ENCODE measurements at regions not wholly inside any gene's neighbourhood (a gene's known extent, or its start where the extent isn't known, plus 50 kb on each side); places are given as distances from the start of the nearest gene placed in this dataset.

DNA sequence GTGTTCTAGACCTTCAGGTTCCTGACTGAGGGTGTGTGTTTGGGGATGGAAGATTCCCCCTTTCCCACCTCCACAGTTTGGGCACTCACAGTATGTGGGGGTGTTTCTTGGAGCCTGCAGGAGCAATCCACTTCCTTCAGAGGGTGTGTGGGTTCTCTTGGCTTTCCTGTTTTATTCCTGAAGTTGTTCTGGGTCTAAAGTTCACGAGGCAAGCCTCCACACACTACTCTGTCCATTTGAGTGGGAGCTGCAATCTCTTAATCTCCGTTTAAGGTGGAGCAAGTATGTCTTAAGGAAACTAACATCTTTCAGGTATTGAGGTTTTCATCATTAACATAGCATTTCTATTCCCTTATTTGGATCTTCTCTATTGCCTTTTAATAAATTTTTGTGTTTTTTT is 141.8 kb downstream of the TENT5C start:
- TF ChIP-seq, protein P1, sequence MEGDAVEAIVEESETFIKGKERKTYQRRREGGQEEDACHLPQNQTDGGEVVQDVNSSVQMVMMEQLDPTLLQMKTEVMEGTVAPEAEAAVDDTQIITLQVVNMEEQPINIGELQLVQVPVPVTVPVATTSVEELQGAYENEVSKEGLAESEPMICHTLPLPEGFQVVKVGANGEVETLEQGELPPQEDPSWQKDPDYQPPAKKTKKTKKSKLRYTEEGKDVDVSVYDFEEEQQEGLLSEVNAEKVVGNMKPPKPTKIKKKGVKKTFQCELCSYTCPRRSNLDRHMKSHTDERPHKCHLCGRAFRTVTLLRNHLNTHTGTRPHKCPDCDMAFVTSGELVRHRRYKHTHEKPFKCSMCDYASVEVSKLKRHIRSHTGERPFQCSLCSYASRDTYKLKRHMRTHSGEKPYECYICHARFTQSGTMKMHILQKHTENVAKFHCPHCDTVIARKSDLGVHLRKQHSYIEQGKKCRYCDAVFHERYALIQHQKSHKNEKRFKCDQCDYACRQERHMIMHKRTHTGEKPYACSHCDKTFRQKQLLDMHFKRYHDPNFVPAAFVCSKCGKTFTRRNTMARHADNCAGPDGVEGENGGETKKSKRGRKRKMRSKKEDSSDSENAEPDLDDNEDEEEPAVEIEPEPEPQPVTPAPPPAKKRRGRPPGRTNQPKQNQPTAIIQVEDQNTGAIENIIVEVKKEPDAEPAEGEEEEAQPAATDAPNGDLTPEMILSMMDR (IDR thresholded peaks at IDR 0.05 in 4 of 5, conservative IDR thresholded peaks at IDR 0.05 in 1 of 5): no peak
- TF ChIP-seq POLR2A (IDR thresholded peaks at IDR 0.05): no peak

All from gastrocnemius medialis (tissue), 4 donors.